ENCODE measurements at regions not wholly inside any gene's neighbourhood (a gene's known extent, or its start where the extent isn't known, plus 50 kb on each side); places are given as distances from the start of the nearest gene placed in this dataset.

DNA sequence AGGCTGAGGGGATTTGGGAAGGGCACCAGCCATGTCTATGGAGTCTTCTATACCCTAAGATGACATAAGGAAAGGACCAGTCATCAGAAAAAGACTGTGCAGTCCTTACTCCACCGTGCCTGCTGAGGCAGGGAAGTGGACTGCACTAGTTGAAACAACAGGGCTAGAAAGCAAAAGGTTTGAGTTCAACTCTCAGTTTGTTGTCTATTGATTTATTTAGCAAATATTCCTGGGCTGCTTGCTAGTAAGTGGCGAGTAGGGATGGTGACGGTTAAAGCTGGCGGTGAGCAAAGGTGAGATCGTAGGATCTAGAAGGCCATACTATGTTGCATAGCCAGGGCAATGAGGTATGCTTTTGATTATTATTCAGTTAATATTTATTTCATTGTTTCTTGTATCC lies 110.1 kb downstream of the SMIM20 start:
- Histone ChIP-seq H3K4me2 (ENCODE audit: insufficient read depth, low read length) (peak overlapping the region; percentile 3), H3K36me3 (ENCODE audit: insufficient read depth, low read length) (no peaks in the 10 kb centered on the region)

DNA sequence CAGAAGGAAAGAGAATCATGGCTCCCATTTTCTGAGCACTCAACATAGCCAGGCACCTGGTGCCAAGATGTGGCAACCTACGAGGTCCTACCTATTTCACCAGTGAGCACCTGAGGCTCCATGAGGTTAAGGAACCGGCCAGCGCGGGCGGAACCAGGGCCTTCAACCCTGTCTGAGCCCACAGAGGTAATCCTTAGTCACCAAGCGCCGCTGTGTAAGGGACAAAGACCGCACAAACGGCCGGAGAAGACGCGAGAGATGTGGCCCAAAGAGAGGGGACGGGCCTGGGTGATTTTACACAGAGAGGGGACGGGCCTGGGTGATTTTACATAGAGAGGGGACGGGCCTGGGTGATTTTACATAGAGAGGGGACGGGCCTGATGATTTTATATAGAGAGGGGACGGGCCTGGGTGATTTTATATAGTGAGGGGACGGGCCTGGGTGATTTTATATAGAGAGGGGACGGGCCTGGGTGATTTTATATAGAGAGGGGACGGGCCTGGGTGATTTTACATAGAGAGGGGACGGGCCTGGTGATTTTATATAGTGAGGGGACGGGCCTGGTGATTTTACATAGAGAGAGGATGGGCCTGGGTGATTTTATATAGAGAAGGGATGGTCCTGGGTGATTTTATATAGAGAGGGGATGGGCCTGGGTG lies 114.2 kb downstream of the SMIM20 start:
- H3K4me3 ChIP-seq (ENCODE audit: insufficient read depth, low read length), result no peak overlapping the region
- DNase-seq (ENCODE audit: insufficient read length, low spot score, missing footprints), result no peak
- H3K27ac ChIP-seq (ENCODE audit: low read depth, low read length), result no peak overlapping the region
- H3K4me2 ChIP-seq (ENCODE audit: insufficient read depth, low read length), result no peak overlapping the region
- TF ChIP-seq, protein P1, sequence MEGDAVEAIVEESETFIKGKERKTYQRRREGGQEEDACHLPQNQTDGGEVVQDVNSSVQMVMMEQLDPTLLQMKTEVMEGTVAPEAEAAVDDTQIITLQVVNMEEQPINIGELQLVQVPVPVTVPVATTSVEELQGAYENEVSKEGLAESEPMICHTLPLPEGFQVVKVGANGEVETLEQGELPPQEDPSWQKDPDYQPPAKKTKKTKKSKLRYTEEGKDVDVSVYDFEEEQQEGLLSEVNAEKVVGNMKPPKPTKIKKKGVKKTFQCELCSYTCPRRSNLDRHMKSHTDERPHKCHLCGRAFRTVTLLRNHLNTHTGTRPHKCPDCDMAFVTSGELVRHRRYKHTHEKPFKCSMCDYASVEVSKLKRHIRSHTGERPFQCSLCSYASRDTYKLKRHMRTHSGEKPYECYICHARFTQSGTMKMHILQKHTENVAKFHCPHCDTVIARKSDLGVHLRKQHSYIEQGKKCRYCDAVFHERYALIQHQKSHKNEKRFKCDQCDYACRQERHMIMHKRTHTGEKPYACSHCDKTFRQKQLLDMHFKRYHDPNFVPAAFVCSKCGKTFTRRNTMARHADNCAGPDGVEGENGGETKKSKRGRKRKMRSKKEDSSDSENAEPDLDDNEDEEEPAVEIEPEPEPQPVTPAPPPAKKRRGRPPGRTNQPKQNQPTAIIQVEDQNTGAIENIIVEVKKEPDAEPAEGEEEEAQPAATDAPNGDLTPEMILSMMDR (IDR thresholded peaks at IDR 0.05; ENCODE audit: extremely low read depth, low read depth, low read length), result no peak
- no peaks in the 10 kb centered on the region for H3K36me3 ChIP-seq (ENCODE audit: insufficient read depth, low read length)
- H3K79me2 ChIP-seq (ENCODE audit: insufficient read depth, low read length), result no peaks in the 10 kb centered on the region
- H3K27me3 ChIP-seq (ENCODE audit: insufficient read depth, low read length), result no peaks in the 10 kb centered on the region
- peaks cover 34% of the 10 kb centered on the region for H3K4me1 ChIP-seq (ENCODE audit: insufficient read depth, low read length)
- H4K20me1 ChIP-seq (ENCODE audit: insufficient read depth, low read length), result no peaks in the 10 kb centered on the region
- no peak overlapping the region for H2AFZ ChIP-seq (ENCODE audit: low read length)
- H3K9me3 ChIP-seq (ENCODE audit: low read depth, low read length), result no peaks in the 10 kb centered on the region

More for the DNA sequence above, 110.1 kb downstream of the SMIM20 start:
- H3K27me3 ChIP-seq (ENCODE audit: insufficient read depth, low read length), result no peaks in the 10 kb centered on the region
- H3K27ac ChIP-seq (ENCODE audit: low read depth, low read length), result peak overlapping the region; percentile 90
- TF ChIP-seq, protein P1 (IDR thresholded peaks at IDR 0.05; ENCODE audit: extremely low read depth, low read depth, low read length), result no peak
- H4K20me1 ChIP-seq (ENCODE audit: insufficient read depth, low read length), result no peaks in the 10 kb centered on the region
- no peak for DNase-seq (ENCODE audit: insufficient read length, low spot score, missing footprints)
- H3K9me3 ChIP-seq (ENCODE audit: low read depth, low read length), result no peaks in the 10 kb centered on the region
- no peak overlapping the region for H3K4me3 ChIP-seq (ENCODE audit: insufficient read depth, low read length)
- H3K4me1 ChIP-seq (ENCODE audit: insufficient read depth, low read length), result peaks cover 40% of the 10 kb centered on the region
- H2AFZ ChIP-seq (ENCODE audit: low read length), result no peak overlapping the region
- H3K79me2 ChIP-seq (ENCODE audit: insufficient read depth, low read length), result no peaks in the 10 kb centered on the region

DNA sequence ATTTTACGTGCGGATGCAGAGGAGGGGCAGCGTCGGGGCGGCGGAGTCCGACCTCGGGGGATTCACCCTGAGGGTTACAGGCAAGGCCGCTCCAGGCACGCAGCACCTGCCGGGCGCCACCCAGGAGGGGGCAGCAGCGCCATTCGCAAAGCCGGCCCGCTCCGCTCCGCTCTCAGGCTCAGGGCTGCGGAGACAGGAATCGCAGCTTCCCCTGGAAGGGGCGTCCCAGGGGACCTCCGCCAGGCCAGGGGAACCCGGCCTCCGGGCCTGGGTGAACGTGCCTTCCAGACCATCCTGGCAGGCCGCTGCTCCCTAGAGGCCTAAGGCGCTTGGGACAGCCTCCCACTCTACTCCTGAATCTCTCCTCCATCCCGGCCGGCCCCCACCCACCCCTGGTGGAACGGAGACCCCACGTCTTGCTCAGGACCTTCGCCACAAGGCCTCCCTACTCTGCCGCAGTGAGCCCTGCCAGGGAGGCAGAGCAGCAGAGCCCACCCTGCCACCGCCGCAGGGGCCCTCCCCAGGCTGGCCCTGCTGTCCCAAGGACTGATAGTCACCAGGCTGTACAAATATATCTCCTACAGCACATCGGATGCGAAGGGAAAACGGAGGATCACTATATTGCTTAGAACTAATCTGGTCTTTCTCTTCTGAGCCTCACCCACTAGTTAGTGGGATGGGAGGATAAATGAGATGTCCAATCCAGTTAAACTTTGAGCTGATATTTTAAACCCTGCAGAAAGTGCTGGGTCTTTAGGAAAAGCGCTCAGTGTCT lies 115.0 kb downstream of the SMIM20 start:
- Histone ChIP-seq H3K4me3 (ENCODE audit: insufficient read depth, low read length) (no peak overlapping the region), H3K4me2 (ENCODE audit: insufficient read depth, low read length) (no peak overlapping the region), H4K20me1 (ENCODE audit: insufficient read depth, low read length) (no peaks in the 10 kb centered on the region), H3K9me3 (ENCODE audit: low read depth, low read length) (no peaks in the 10 kb centered on the region), H3K36me3 (ENCODE audit: insufficient read depth, low read length) (no peaks in the 10 kb centered on the region), H3K4me1 (ENCODE audit: insufficient read depth, low read length) (peaks cover 34% of the 10 kb centered on the region), H3K27me3 (ENCODE audit: insufficient read depth, low read length) (no peaks in the 10 kb centered on the region), H2AFZ (ENCODE audit: low read length) (no peak overlapping the region), H3K79me2 (ENCODE audit: insufficient read depth, low read length) (no peaks in the 10 kb centered on the region), H3K27ac (ENCODE audit: low read depth, low read length) (no peak overlapping the region)
- TF ChIP-seq, protein P1 (IDR thresholded peaks at IDR 0.05; ENCODE audit: extremely low read depth, low read depth, low read length), result peak; percentile 48
- DNase-seq (ENCODE audit: insufficient read length, low spot score, missing footprints), result no peak

DNA sequence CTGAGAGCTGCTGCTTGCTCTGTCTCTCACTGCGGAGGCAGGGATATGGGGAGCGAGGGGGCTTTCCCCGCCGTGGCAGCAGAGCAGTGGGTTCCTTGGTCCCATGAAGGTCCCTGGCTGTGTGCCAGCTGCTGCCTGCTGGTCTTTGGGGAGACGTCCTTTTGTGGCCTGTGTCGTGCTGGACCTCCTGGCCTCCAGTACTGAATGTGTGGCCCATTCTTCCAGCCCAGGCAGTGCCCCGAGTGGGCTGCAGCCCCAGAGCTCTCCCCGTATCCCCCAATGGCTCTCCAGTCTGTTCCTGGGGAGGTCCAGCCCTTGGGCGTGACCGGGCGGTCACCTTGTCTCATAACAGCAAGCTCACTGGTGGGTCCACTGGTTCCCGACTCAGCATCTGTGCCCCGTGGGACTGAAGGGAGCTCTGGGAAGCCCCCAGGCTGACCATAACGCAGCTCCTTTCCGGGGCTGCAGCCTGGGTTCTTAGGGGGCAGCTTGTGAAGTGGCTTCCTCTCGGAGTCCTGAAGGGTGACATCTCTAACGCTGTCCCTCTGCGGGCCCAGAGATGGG lies 115.6 kb downstream of the SMIM20 start:
- Histone ChIP-seq H2AFZ (ENCODE audit: low read length) (peak overlapping the region; percentile 20), H3K79me2 (ENCODE audit: insufficient read depth, low read length) (no peaks in the 10 kb centered on the region), H3K27me3 (ENCODE audit: insufficient read depth, low read length) (no peaks in the 10 kb centered on the region), H3K27ac (ENCODE audit: low read depth, low read length) (peak overlapping the region; percentile 88), H3K4me2 (ENCODE audit: insufficient read depth, low read length) (no peak overlapping the region), H3K9me3 (ENCODE audit: low read depth, low read length) (no peaks in the 10 kb centered on the region), H3K36me3 (ENCODE audit: insufficient read depth, low read length) (no peaks in the 10 kb centered on the region), H3K4me3 (ENCODE audit: insufficient read depth, low read length) (no peak overlapping the region), H4K20me1 (ENCODE audit: insufficient read depth, low read length) (no peaks in the 10 kb centered on the region), H3K4me1 (ENCODE audit: insufficient read depth, low read length) (peaks cover 34% of the 10 kb centered on the region)
- TF ChIP-seq, protein P1 (IDR thresholded peaks at IDR 0.05; ENCODE audit: extremely low read depth, low read depth, low read length), result no peak
- no peak for DNase-seq (ENCODE audit: insufficient read length, low spot score, missing footprints)
